Spleen (tissue), 7 donors: ENCODE measurements at regions not wholly inside any gene's neighbourhood (a gene's known extent, or its start where the extent isn't known, plus 50 kb on each side); places are given as distances from the start of the nearest gene placed in this dataset.

Source experiments
- POLR2A ChIP-seq, 3 donors: fragments of 450-650 bp; IDR thresholded peaks; one replicate each; pipeline ENCODE4 v1.5.1; 2017; ENCODE audit warnings: antibody characterized with exemption in 3 of 3, mild to moderate bottlenecking in 1 of 3
- POLR2AphosphoS5 ChIP-seq, 3 donors: sonication (generic); formaldehyde crosslinking; IDR thresholded peaks; one replicate each; pipeline ENCODE4 v1.5.1; 2017; ENCODE audit warnings: antibody characterized with exemption in 3 of 3
- TF ChIP-seq, protein P1 (sequence below), 11 experiments: fragments of 200-600 bp in 7 of 11; fragments of 450-650 bp in 4 of 11; sonication (generic) in 4 of 11; IDR thresholded peaks in 8 of 11; conservative IDR thresholded peaks in 3 of 11; 1 replicate in 7 of 11; 2 replicates in 4 of 11; pipeline versions ENCODE4 v1.4.0 to v1.8.0; 2016 to 2021; ENCODE audit warnings: antibody characterized with exemption in 11 of 11, inconsistent platforms in 4 of 11, mild to moderate bottlenecking in 1 of 11
- donor health status: DM: no; HTN: no; CAD: no; lungs with moderate emphysema.
- donor health status: DM: no; HTN: no; CAD: no.
- donor health status: DM: no; HTN: no; CAD: no.

- TF ChIP-seq, protein P1, sequence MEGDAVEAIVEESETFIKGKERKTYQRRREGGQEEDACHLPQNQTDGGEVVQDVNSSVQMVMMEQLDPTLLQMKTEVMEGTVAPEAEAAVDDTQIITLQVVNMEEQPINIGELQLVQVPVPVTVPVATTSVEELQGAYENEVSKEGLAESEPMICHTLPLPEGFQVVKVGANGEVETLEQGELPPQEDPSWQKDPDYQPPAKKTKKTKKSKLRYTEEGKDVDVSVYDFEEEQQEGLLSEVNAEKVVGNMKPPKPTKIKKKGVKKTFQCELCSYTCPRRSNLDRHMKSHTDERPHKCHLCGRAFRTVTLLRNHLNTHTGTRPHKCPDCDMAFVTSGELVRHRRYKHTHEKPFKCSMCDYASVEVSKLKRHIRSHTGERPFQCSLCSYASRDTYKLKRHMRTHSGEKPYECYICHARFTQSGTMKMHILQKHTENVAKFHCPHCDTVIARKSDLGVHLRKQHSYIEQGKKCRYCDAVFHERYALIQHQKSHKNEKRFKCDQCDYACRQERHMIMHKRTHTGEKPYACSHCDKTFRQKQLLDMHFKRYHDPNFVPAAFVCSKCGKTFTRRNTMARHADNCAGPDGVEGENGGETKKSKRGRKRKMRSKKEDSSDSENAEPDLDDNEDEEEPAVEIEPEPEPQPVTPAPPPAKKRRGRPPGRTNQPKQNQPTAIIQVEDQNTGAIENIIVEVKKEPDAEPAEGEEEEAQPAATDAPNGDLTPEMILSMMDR (IDR thresholded peaks at IDR 0.05 in 8 of 11, conservative IDR thresholded peaks at IDR 0.05 in 3 of 11) = no peak
- TF ChIP-seq POLR2A (IDR thresholded peaks at IDR 0.05) (no peak), POLR2AphosphoS5 (IDR thresholded peaks at IDR 0.05) (no peak)
Observed at GRCh38 chr1:173410133-173410793, 66.9 kb upstream of the PRDX6 start.
